Prostate gland (tissue), 2 donors: ENCODE measurements at regions not wholly inside any gene's neighbourhood (a gene's known extent, or its start where the extent isn't known, plus 50 kb on each side); places are given as distances from the start of the nearest gene placed in this dataset.
"Not testable (repeated sequence)": the region's sequence is repeated elsewhere in the genome, so short reads cannot be mapped to it uniquely, and the experiment has no call there.

Source experiments
- DNase-seq: peaks from one replicate; pipeline ENCODE4 v3.0.0-alpha.2; 2019; ENCODE audit warnings: low spot score
- H3K27ac ChIP-seq, 2 donors: fragments of 200-600 bp; sonication (generic); 2 replicates each; pipeline ENCODE4 v1.5.1; 2017 to 2019
- H3K27me3 ChIP-seq: fragments of 200-600 bp; sonication (generic); replicated peaks from 2 replicates; pipeline ENCODE4 v1.5.1; 2019; ENCODE audit not compliant: insufficient read depth
- H3K36me3 ChIP-seq, 2 donors: fragments of 200-600 bp; sonication (generic); 1 replicate in 1 of 2; 2 replicates in 1 of 2; pipeline versions ENCODE4 v1.5.1 to v1.8.1; 2017 to 2019
- H3K4me1 ChIP-seq: fragments of 200-600 bp; sonication (generic); replicated peaks from 2 replicates; pipeline ENCODE4 v1.5.1; 2019
- H3K4me3 ChIP-seq, 2 donors: fragments of 200-600 bp; sonication (generic); 2 replicates each; pipeline ENCODE4 v1.5.1; 2017 to 2019
- H3K9me3 ChIP-seq: fragments of 200-600 bp; sonication (generic); 2 replicates; pipeline ENCODE4 v1.5.1; 2017
- CTCF ChIP-seq, 4 experiments: fragments of 200-600 bp in 2 of 4; fragments of 450-650 bp in 2 of 4; sonication (generic) in 2 of 4; IDR thresholded peaks; 1 replicate in 3 of 4; 2 replicates in 1 of 4; pipeline ENCODE4 v1.5.1; 2016 to 2019; ENCODE audit warnings: antibody characterized with exemption in 4 of 4, mild to moderate bottlenecking in 2 of 4, moderate library complexity in 2 of 4
- POLR2A ChIP-seq: fragments of 450-650 bp; IDR thresholded peaks from one replicate; pipeline ENCODE4 v1.6.1; 2016; ENCODE audit warnings: antibody characterized with exemption, mild to moderate bottlenecking
- POLR2AphosphoS5 ChIP-seq: sonication (generic); formaldehyde crosslinking; IDR thresholded peaks from one replicate; pipeline ENCODE4 v1.6.1; 2017; ENCODE audit warnings: antibody characterized with exemption
- WGBS: methylation state at CpG from one replicate; pipeline ENCODE4 v1.1.5; 2018; 5-methylcytosine and 5-hydroxymethylcytosine counted together
- intact Hi-C: fragments of 100-400 bp; cut with DNase I; formaldehyde crosslinking; loops from one replicate; pipeline ENCODE4 v1.14.2; 2022

DNA sequence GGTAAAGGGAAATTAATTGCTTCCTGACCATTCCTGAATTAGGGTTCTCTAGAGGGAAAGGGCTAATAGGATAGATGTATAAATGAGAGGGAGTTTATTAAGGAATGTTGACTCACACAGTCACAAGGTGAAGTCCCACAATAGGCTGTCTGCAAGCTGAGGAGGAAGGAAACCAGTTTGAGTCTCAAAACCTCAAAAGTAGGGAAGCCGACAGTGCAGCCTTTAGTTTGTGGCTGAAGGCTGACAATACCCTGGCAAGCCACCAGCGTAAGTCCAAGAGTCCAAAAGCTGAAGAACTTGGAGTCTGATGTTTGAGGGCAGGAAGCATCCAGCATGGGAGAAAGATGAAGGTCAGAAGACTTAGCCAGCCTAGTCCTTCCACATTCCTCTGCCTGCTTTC lies 1340.8 kb downstream of the RPIA start:
- 68% methylated on average over 2 of the region's 2 CpGs for WGBS
- intact Hi-C loops, DNase-seq, H3K9me3 ChIP-seq, H3K27me3 ChIP-seq, H3K4me1 ChIP-seq, H3K27ac ChIP-seq, H3K36me3 ChIP-seq, H3K4me3 ChIP-seq: not testable (repeated sequence)

GRCh38 chr2:90036335-90036734 lies 1344.9 kb downstream of the RPIA start:
- DNase-seq, intact Hi-C loops, H3K27me3 ChIP-seq, H3K36me3 ChIP-seq, H3K9me3 ChIP-seq, H3K4me1 ChIP-seq, H3K27ac ChIP-seq, H3K4me3 ChIP-seq: not testable (repeated sequence)
- 64% methylated on average over 1 of the region's 1 CpG for WGBS

GRCh38 chr2:90039093-90039492 lies 1347.6 kb downstream of the RPIA start:
- 78% methylated on average over 4 of the region's 4 CpGs for WGBS
- H3K9me3 ChIP-seq, intact Hi-C loops, H3K27ac ChIP-seq, DNase-seq, H3K36me3 ChIP-seq, H3K27me3 ChIP-seq, H3K4me1 ChIP-seq, H3K4me3 ChIP-seq: not testable (repeated sequence)

GRCh38 chr2:90047776-90048175 lies 1356.3 kb downstream of the RPIA start:
- H3K36me3 ChIP-seq, H3K4me3 ChIP-seq, intact Hi-C loops, H3K9me3 ChIP-seq, H3K27me3 ChIP-seq, DNase-seq, H3K27ac ChIP-seq, H3K4me1 ChIP-seq: not testable (repeated sequence)
- WGBS: 45% methylated on average over 1 of the region's 1 CpG

- H3K4me1 ChIP-seq, H3K36me3 ChIP-seq, DNase-seq, intact Hi-C loops, H3K27ac ChIP-seq, H3K27me3 ChIP-seq, H3K9me3 ChIP-seq, H3K4me3 ChIP-seq: not testable (repeated sequence)
Observed at GRCh38 chr2:90052113-90052631, 1360.7 kb downstream of the RPIA start.

DNA sequence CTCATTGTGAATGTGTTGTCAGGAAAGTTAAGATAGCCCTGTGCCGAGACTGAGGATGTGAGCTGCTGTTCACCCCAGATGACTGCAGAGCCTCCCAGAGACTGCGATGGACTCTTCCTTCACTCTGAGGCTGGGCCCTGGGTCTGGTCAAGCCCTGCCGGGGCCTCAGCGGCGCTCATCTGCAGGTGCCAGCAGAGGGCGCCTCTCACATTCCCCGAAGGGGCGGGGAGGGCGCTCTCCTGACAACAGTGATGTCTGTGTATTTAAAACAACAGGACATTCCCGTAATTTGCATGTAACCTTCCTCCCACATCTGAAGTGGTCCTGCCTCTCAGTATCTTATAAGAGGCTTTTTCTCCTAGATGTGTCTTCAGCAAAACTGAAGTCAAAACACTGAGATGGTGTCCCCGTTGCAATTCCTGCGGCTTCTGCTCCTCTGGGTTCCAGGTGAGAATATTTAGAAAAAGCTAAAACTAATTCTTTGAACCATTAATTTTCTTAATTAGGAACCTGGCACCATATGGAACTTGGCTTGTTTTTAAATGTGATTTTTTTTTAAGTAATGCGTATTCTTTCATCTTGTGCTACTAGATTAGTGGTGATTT lies 1377.9 kb downstream of the RPIA start:
- no peaks in the 10 kb centered on the region for H3K4me1 ChIP-seq
- no peaks in the 10 kb centered on the region for H3K9me3 ChIP-seq
- no peaks in the 10 kb centered on the region for H3K27me3 ChIP-seq
- H3K4me3 ChIP-seq: no peak overlapping the region
- 38% methylated on average over 13 of the region's 13 CpGs for WGBS
- TF ChIP-seq POLR2A (no peak), CTCF (IDR thresholded peaks at IDR 0.05) (no peak), POLR2AphosphoS5 (no peak)
- no peaks in the 10 kb centered on the region for H3K36me3 ChIP-seq
- no peak overlapping the region for H3K27ac ChIP-seq
- intact Hi-C loops: no loop called here
- no peak for DNase-seq

DNA sequence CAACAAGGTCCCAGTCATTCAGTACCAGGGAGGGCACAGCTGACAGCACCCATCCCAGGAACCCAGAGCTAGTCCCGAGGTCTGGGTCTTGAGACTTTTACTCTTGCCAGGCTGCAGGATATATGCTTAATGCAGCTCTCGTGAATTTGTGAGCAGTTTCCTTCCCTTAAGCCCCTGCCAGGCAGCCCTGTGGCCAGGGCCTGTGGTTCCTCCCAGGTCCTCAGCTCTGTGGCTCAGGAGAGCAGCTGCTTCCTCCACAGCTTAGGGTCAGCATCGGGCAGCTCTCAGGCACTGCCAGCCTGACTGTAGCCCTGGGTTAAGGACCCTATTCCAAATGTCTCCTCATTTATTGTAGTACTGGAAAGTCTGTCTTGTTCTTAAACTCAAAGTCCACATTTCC lies 1384.8 kb downstream of the RPIA start:
- Histone ChIP-seq H3K27ac (no peak overlapping the region), H3K36me3 (no peaks in the 10 kb centered on the region), H3K9me3 (no peaks in the 10 kb centered on the region), H3K27me3 (no peaks in the 10 kb centered on the region), H3K4me3 (no peak overlapping the region), H3K4me1 (no peaks in the 10 kb centered on the region)
- TF ChIP-seq POLR2AphosphoS5 (no peak), CTCF (IDR thresholded peaks at IDR 0.05) (no peak), POLR2A (no peak)
- no peak for DNase-seq
- intact Hi-C loops: no loop called here
- WGBS: 78% methylated on average over 3 of the region's 3 CpGs
